ENCODE measurements at regions not wholly inside any gene's neighbourhood (a gene's known extent, or its start where the extent isn't known, plus 50 kb on each side); places are given as distances from the start of the nearest gene placed in this dataset.

GRCh38 chr20:7773511-7773910 is 166.7 kb downstream of the HAO1 start:
- Histone ChIP-seq H3K4me1 (ENCODE audit: control insufficient read depth, insufficient read depth, low read length) (no peaks in the 10 kb centered on the region), H3K4me3 (ENCODE audit: low read length) (no peak overlapping the region), H3K36me3 (ENCODE audit: control insufficient read depth, insufficient read depth, low read length) (no peaks in the 10 kb centered on the region), H3K27me3 (ENCODE audit: control insufficient read depth, insufficient read depth, low read length) (no peaks in the 10 kb centered on the region), H3K9me3 (ENCODE audit: control insufficient read depth, insufficient read depth, low read length) (peaks cover 3% of the 10 kb centered on the region), H3K27ac (ENCODE audit: low read length) (no peak overlapping the region)
- DNase-seq: no peak
- Mint-ChIP-seq H3K27me3 (ENCODE audit: low read depth in 2 of 2) (no peaks in the 10 kb centered on the region), H3K4me1 (no peaks in the 10 kb centered on the region), H3K9me3 (peaks cover 0 to 2% of the 10 kb centered on the region in 2 donors), H3K4me3 (no peak overlapping the region), H3K27ac (no peak overlapping the region), H3K36me3 (no peaks in the 10 kb centered on the region)
- TF ChIP-seq CTCF (IDR thresholded peaks at IDR 0.05): no peak
- ATAC-seq: no peak
- 73% methylated on average over 2 of the region's 2 CpGs for WGBS (ENCODE audit: insufficient coverage)
- intact Hi-C loops (cut with micrococcal nuclease): no loop called here

DNA sequence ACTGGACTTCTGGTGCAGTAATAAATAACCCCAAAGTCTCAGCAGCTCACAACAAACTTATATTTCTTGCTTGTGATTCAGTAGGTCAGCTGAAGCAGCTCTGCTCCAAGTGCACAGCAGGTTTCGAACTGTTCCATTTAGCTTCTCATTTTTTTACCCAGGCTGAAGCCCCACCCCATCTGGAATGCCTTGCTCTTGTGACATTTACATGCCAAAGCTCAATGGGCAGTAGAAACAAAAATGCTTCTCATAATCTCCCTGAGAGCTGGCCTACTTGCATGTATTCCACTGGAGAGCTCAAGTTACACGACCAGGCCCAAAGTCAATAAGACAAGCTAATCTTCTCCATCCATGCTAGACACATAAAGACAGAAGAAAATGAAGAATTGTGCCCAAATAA is 165.2 kb downstream of the HAO1 start:
- no peak for ATAC-seq
- Mint-ChIP-seq H3K36me3 (no peaks in the 10 kb centered on the region), H3K4me1 (no peaks in the 10 kb centered on the region), H3K27ac (no peak overlapping the region), H3K27me3 (ENCODE audit: low read depth in 2 of 2) (peaks cover 0 to 3% of the 10 kb centered on the region in 2 donors), H3K9me3 (peaks cover 3 to 4% of the 10 kb centered on the region in 2 donors), H3K4me3 (no peak overlapping the region)
- Histone ChIP-seq H3K9me3 (ENCODE audit: control insufficient read depth, insufficient read depth, low read length) (peaks cover 3% of the 10 kb centered on the region), H3K36me3 (ENCODE audit: control insufficient read depth, insufficient read depth, low read length) (no peaks in the 10 kb centered on the region), H3K27ac (ENCODE audit: low read length) (no peak overlapping the region), H3K4me3 (ENCODE audit: low read length) (no peak overlapping the region), H3K4me1 (ENCODE audit: control insufficient read depth, insufficient read depth, low read length) (no peaks in the 10 kb centered on the region), H3K27me3 (ENCODE audit: control insufficient read depth, insufficient read depth, low read length) (no peaks in the 10 kb centered on the region)
- intact Hi-C loops (cut with micrococcal nuclease): no loop called here
- no peak for DNase-seq
- TF ChIP-seq CTCF (IDR thresholded peaks at IDR 0.05): no peak
- 36% methylated on average over 2 of the region's 2 CpGs for WGBS (ENCODE audit: insufficient coverage)

DNA sequence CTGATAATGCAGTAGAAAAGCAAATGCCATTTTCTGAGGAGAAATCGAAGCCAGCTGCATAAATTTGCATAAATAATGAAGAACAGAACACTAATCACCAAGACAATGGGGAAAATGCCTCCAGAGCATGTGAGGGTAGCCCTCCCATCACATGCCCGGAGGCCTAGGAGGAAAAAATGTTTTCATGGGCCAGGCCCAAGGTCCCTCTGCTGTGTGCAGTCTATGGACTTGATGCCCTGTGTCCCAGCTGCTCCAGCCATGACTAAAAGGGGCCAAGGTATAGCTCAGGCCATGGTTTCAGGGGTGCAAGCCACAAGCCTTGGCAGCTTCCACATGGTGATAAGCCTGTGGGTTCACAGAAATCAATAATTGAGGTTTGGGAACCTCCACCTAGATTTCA is 164.1 kb downstream of the HAO1 start:
- no peak overlapping the region for H3K27ac Mint-ChIP-seq
- no peaks in the 10 kb centered on the region for H3K4me1 ChIP-seq (ENCODE audit: control insufficient read depth, insufficient read depth, low read length)
- peaks cover 3% of the 10 kb centered on the region for H3K9me3 ChIP-seq (ENCODE audit: control insufficient read depth, insufficient read depth, low read length)
- H3K27me3 ChIP-seq (ENCODE audit: control insufficient read depth, insufficient read depth, low read length): no peaks in the 10 kb centered on the region
- no peak overlapping the region for H3K4me3 ChIP-seq (ENCODE audit: low read length)
- H3K4me3 Mint-ChIP-seq: no peak overlapping the region
- no peak for ATAC-seq
- TF ChIP-seq CTCF (IDR thresholded peaks at IDR 0.05): no peak
- WGBS (ENCODE audit: insufficient coverage): 64% methylated on average over 2 of the region's 2 CpGs
- H3K27me3 Mint-ChIP-seq (ENCODE audit: low read depth in 2 of 2): peaks cover 0 to 3% of the 10 kb centered on the region in 2 donors
- no peaks in the 10 kb centered on the region for H3K36me3 Mint-ChIP-seq
- intact Hi-C loops (cut with micrococcal nuclease): no loop called here
- H3K9me3 Mint-ChIP-seq: peaks cover 3 to 4% of the 10 kb centered on the region in 2 donors
- no peaks in the 10 kb centered on the region for H3K36me3 ChIP-seq (ENCODE audit: control insufficient read depth, insufficient read depth, low read length)
- no peak for DNase-seq
- no peaks in the 10 kb centered on the region for H3K4me1 Mint-ChIP-seq
- no peak overlapping the region for H3K27ac ChIP-seq (ENCODE audit: low read length)

GRCh38 chr20:7790189-7790588 is 150.1 kb downstream of the HAO1 start:
- H3K4me1 Mint-ChIP-seq: no peaks in the 10 kb centered on the region
- H3K27ac Mint-ChIP-seq: no peak overlapping the region
- Histone ChIP-seq H3K9me3 (ENCODE audit: control insufficient read depth, insufficient read depth, low read length) (no peaks in the 10 kb centered on the region), H3K4me1 (ENCODE audit: control insufficient read depth, insufficient read depth, low read length) (no peaks in the 10 kb centered on the region), H3K36me3 (ENCODE audit: control insufficient read depth, insufficient read depth, low read length) (no peaks in the 10 kb centered on the region), H3K4me3 (ENCODE audit: low read length) (no peak overlapping the region), H3K27ac (ENCODE audit: low read length) (no peak overlapping the region), H3K27me3 (ENCODE audit: control insufficient read depth, insufficient read depth, low read length) (no peaks in the 10 kb centered on the region)
- WGBS (ENCODE audit: insufficient coverage): 30% methylated on average over 1 of the region's 2 CpGs
- peaks cover 0 to 3% of the 10 kb centered on the region in 2 donors for H3K9me3 Mint-ChIP-seq
- intact Hi-C loops (cut with micrococcal nuclease): no loop called here
- no peak overlapping the region for H3K4me3 Mint-ChIP-seq
- no peaks in the 10 kb centered on the region for H3K36me3 Mint-ChIP-seq
- TF ChIP-seq CTCF (IDR thresholded peaks at IDR 0.05): no peak
- no peak for DNase-seq
- no peaks in the 10 kb centered on the region for H3K27me3 Mint-ChIP-seq (ENCODE audit: low read depth in 2 of 2)
- ATAC-seq: no peak

All from natural killer cell (primary cell).